Fibroblast of peridontal ligament (primary cell): ENCODE measurements at regions not wholly inside any gene's neighbourhood (a gene's known extent, or its start where the extent isn't known, plus 50 kb on each side); places are given as distances from the start of the nearest gene placed in this dataset.
A peak's percentile ranks its signal among the peaks of the same experiment; 100 is the strongest.
"Not testable (repeated sequence)": the region's sequence is repeated elsewhere in the genome, so short reads cannot be mapped to it uniquely, and the experiment has no call there.

Experiments
- DNase-seq: peaks from one replicate; pipeline ENCODE4 v3.0.0-alpha.2; 2010; ENCODE audit errors: extremely low read depth

GRCh38 chr5:174917976-174918554 lies 193.7 kb downstream of the MSX2 start:
- no peak for DNase-seq

- DNase-seq = not testable (repeated sequence)
Observed at GRCh38 chr5:174917435-174917834, 193.1 kb downstream of the MSX2 start.

GRCh38 chr5:174916924-174917323 lies 192.5 kb downstream of the MSX2 start:
- not testable (repeated sequence) for DNase-seq

GRCh38 chr5:174916227-174916626 lies 191.8 kb downstream of the MSX2 start:
- no peak for DNase-seq

- no peak for DNase-seq
Observed at GRCh38 chr5:174911118-174911517, 186.7 kb downstream of the MSX2 start.

- peak; percentile 10 for DNase-seq
Observed at GRCh38 chr5:174910245-174910737, 185.9 kb downstream of the MSX2 start.

- DNase-seq = no peak
Observed at GRCh38 chr5:174903172-174903732, 178.9 kb downstream of the MSX2 start.

GRCh38 chr5:174901336-174901735 lies 177.0 kb downstream of the MSX2 start:
- DNase-seq = no peak

GRCh38 chr5:174900240-174900865 lies 176.0 kb downstream of the MSX2 start:
- DNase-seq = no peak

GRCh38 chr5:174897281-174897950 lies 173.0 kb downstream of the MSX2 start:
- DNase-seq = no peak

- DNase-seq = no peak
Observed at GRCh38 chr5:174895360-174895759, 171.0 kb downstream of the MSX2 start.

- no peak for DNase-seq
Observed at GRCh38 chr5:174892742-174893141, 168.4 kb downstream of the MSX2 start.

- not testable (repeated sequence) for DNase-seq
Observed at GRCh38 chr5:174880412-174881200, 156.2 kb downstream of the MSX2 start.

- no peak for DNase-seq
Observed at GRCh38 chr5:174877987-174878386, 153.6 kb downstream of the MSX2 start.

GRCh38 chr5:174872271-174872670 lies 147.9 kb downstream of the MSX2 start:
- no peak for DNase-seq

- no peak for DNase-seq
Observed at GRCh38 chr5:174852143-174852542, 127.8 kb downstream of the MSX2 start.

- DNase-seq = no peak
Observed at GRCh38 chr5:174850565-174851169, 126.3 kb downstream of the MSX2 start.

- DNase-seq = no peak
Observed at GRCh38 chr5:174849426-174849825, 125.0 kb downstream of the MSX2 start.

- DNase-seq = no peak
Observed at GRCh38 chr5:174844971-174845370, 120.6 kb downstream of the MSX2 start.

- no peak for DNase-seq
Observed at GRCh38 chr5:174843263-174844250, 119.2 kb downstream of the MSX2 start.
